Stimulated activated effector memory CD8-positive, alpha-beta T cell treated with anti-CD3 and anti-CD28 coated beads, Interleukin-12 subunit alpha, Interleukin-12 subunit beta, amount 100 ng/mL, for 72 hours (primary cell): ENCODE measurements at regions not wholly inside any gene's neighbourhood (a gene's known extent, or its start where the extent isn't known, plus 50 kb on each side); places are given as distances from the start of the nearest gene placed in this dataset.
"Not testable (repeated sequence)": the region's sequence is repeated elsewhere in the genome, so short reads cannot be mapped to it uniquely, and the experiment has no call there.

ENCODE experiments used
- ATAC-seq: fragments of 150-1000 bp; cut with Tn5 transposase; 2 replicates; pipeline ENCODE4 v1.10.0; 2021
- DNase-seq, 2 donors: peaks; one replicate each; pipeline ENCODE4 v3.0.0; 2021 to 2022; ENCODE audit warnings: low spot score in 2 of 2
- H3K27ac Mint-ChIP-seq: one replicate; pipeline ENCODE4 v1.8.0; 2022; ENCODE audit warnings: mild to moderate bottlenecking, mixed read lengths
- H3K36me3 Mint-ChIP-seq: one replicate; pipeline ENCODE4 v1.8.0; 2022; ENCODE audit warnings: mild to moderate bottlenecking, mixed read lengths
- H3K4me1 Mint-ChIP-seq: one replicate; pipeline ENCODE4 v1.8.0; 2022; ENCODE audit warnings: mixed read lengths
- H3K4me3 Mint-ChIP-seq: one replicate; pipeline ENCODE4 v1.8.0; 2022; ENCODE audit warnings: mild to moderate bottlenecking, mixed read lengths
- H3K9me3 Mint-ChIP-seq: one replicate; pipeline ENCODE4 v1.8.0; 2022; ENCODE audit warnings: mixed read lengths

DNA sequence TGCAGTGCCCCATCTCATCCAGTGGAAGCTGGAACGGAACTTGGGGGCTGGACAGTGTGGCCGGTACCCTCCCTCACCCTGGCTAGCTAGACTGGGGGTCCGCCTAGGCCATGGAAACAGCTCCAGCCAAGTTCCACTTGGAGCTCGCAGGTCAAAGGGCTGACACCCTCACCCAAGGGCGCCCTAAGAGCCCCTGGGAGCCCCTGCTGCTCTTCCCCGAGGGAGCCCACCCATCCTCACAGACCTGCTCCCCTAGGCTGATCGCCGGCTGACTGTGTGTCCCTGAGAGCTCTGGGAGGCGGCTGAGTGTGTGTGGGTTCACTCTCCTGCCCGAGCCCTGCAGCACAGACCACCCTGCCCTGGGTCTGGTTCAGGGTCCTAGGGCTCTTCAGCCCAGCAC lies 118.2 kb upstream of the OTOS start:
- ATAC-seq = no peak
- no peak overlapping the region for H3K4me3 Mint-ChIP-seq
- no peak for DNase-seq
- no peaks in the 10 kb centered on the region for H3K36me3 Mint-ChIP-seq
- H3K9me3 Mint-ChIP-seq = peaks cover 11% of the 10 kb centered on the region
- no peak overlapping the region for H3K27ac Mint-ChIP-seq
- H3K4me1 Mint-ChIP-seq = no peaks in the 10 kb centered on the region

DNA sequence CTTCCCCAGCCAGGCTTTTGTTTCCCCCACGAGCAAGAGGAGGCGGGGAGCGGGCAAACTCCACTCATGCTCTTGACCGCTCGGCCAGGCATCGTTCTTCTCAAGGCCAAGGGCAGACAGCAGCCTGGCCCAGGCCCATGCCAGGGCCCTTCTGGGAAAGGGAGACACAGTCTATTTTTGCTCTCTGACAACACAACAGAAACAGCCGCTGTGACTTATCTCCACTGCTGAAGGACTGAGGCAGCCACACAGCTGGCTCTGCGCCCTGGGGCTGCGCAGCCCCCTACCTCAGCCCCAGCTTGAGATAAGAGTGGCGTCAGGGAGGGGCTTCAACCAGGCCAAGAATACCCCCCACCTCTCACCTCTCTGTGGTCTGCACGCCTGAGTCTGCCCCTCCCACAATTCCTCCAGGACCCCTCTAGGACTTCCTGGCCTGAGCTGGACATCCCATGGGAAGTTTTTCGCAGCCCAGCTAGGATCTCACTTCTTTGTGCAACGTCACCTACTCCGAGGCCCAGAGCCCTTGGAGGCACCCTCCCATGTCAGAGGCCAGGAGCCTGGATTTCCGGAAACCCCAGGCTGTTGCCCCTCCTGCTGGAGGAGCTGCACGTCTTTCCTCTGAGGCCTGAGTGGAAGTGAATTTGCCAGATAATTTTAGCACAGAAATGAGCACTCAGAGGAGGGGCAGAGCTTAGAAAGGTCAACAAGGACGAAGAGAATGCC lies 118.9 kb upstream of the OTOS start:
- ATAC-seq (no peak), DNase-seq (no peak)
- Mint-ChIP-seq H3K36me3 (no peaks in the 10 kb centered on the region), H3K27ac (no peak overlapping the region), H3K4me3 (no peak overlapping the region), H3K4me1 (no peaks in the 10 kb centered on the region), H3K9me3 (peaks cover 13% of the 10 kb centered on the region)

DNA sequence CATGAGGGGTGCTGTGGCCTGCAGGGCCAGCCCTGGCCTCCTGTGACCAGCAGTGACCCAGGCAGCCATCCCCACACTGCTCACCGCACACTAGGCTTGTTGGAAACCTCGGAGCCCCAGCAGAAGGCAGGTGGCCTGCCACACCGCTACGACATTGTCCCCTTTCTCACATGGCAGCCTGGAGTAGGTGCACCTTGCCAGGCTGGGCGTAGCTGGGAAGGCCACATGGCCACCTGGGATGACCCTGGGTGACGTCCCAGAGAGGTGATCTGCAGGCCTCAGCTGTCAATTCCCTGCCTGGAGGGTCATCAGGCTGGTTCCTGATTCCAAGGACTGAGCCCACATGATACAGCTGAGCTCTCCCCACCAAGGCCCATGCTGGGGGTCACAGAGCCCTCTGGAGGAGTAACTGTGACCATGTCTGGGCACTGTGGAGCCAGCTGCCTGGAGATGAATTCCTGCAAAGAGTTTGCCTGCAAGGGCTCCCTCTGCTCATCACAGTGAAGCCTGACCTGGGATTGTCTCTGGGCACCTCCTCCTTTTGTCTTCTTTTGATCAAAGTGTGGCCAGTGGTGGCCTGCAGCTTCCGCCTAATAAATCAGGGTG lies 119.6 kb upstream of the OTOS start:
- no peak for ATAC-seq
- Mint-ChIP-seq H3K27ac (no peak overlapping the region), H3K4me3 (no peak overlapping the region), H3K9me3 (peaks cover 13% of the 10 kb centered on the region), H3K4me1 (no peaks in the 10 kb centered on the region), H3K36me3 (no peaks in the 10 kb centered on the region)
- DNase-seq = no peak

- peaks cover 13% of the 10 kb centered on the region for H3K9me3 Mint-ChIP-seq
- H3K27ac Mint-ChIP-seq = no peak overlapping the region
- DNase-seq = no peak
- H3K36me3 Mint-ChIP-seq = no peaks in the 10 kb centered on the region
- H3K4me1 Mint-ChIP-seq = no peaks in the 10 kb centered on the region
- ATAC-seq = no peak
- H3K4me3 Mint-ChIP-seq = no peak overlapping the region
These were observed 120.2 kb upstream of the OTOS start for GRCh38 chr2:240260664-240261063.

- not testable (repeated sequence) for DNase-seq, H3K36me3 Mint-ChIP-seq, H3K4me3 Mint-ChIP-seq, ATAC-seq, H3K27ac Mint-ChIP-seq, H3K4me1 Mint-ChIP-seq
- H3K9me3 Mint-ChIP-seq = peaks cover 13% of the 10 kb centered on the region
These were observed 122.1 kb upstream of the OTOS start for GRCh38 chr2:240262578-240262977.

- Mint-ChIP-seq H3K27ac (no peak overlapping the region), H3K9me3 (peaks cover 12% of the 10 kb centered on the region)
These were observed 128.9 kb upstream of the OTOS start for GRCh38 chr2:240269380-240269779.

GRCh38 chr2:240269886-240270285 lies 129.4 kb upstream of the OTOS start:
- no peak for ATAC-seq
- Mint-ChIP-seq H3K4me3 (no peak overlapping the region), H3K4me1 (no peaks in the 10 kb centered on the region), H3K27ac (no peak overlapping the region), H3K9me3 (peaks cover 12% of the 10 kb centered on the region), H3K36me3 (no peaks in the 10 kb centered on the region)
- no peak for DNase-seq

More at GRCh38 chr2:240269380-240269779, 128.9 kb upstream of the OTOS start:
- H3K36me3 Mint-ChIP-seq = no peaks in the 10 kb centered on the region
- H3K4me3 Mint-ChIP-seq = no peak overlapping the region
- no peak for DNase-seq
- H3K4me1 Mint-ChIP-seq = no peaks in the 10 kb centered on the region
- no peak for ATAC-seq

- no peak for ATAC-seq
- H3K4me1 Mint-ChIP-seq = no peaks in the 10 kb centered on the region
- no peak overlapping the region for H3K4me3 Mint-ChIP-seq
- peaks cover 12% of the 10 kb centered on the region for H3K9me3 Mint-ChIP-seq
- no peak overlapping the region for H3K27ac Mint-ChIP-seq
- H3K36me3 Mint-ChIP-seq = no peaks in the 10 kb centered on the region
- no peak for DNase-seq
These were observed 131.4 kb upstream of the OTOS start for GRCh38 chr2:240271716-240272341.

GRCh38 chr2:240275386-240275785 lies 134.9 kb upstream of the OTOS start:
- Mint-ChIP-seq H3K4me3 (no peak overlapping the region), H3K9me3 (peaks cover 12% of the 10 kb centered on the region), H3K27ac (no peak overlapping the region), H3K4me1 (no peaks in the 10 kb centered on the region), H3K36me3 (no peaks in the 10 kb centered on the region)
- ATAC-seq (no peak), DNase-seq (no peak)

- no peaks in the 10 kb centered on the region for H3K36me3 Mint-ChIP-seq
- ATAC-seq (no peak), DNase-seq (no peak)
- H3K9me3 Mint-ChIP-seq = peaks cover 10% of the 10 kb centered on the region
- H3K27ac Mint-ChIP-seq = no peak overlapping the region
- H3K4me3 Mint-ChIP-seq = no peak overlapping the region
- H3K4me1 Mint-ChIP-seq = no peaks in the 10 kb centered on the region
These were observed 136.8 kb upstream of the OTOS start for GRCh38 chr2:240277073-240277806.

GRCh38 chr2:240277807-240278522 lies 137.5 kb upstream of the OTOS start:
- no peaks in the 10 kb centered on the region for H3K4me1 Mint-ChIP-seq

GRCh38 chr2:240278661-240279060 lies 138.2 kb upstream of the OTOS start:
- no peak for ATAC-seq
- H3K4me1 Mint-ChIP-seq = no peaks in the 10 kb centered on the region
- H3K4me3 Mint-ChIP-seq = no peak overlapping the region
- DNase-seq = no peak
- H3K9me3 Mint-ChIP-seq = peaks cover 7% of the 10 kb centered on the region
- H3K27ac Mint-ChIP-seq = no peak overlapping the region
- H3K36me3 Mint-ChIP-seq = no peaks in the 10 kb centered on the region

More at GRCh38 chr2:240277807-240278522, 137.5 kb upstream of the OTOS start:
- H3K9me3 Mint-ChIP-seq = peaks cover 6% of the 10 kb centered on the region
- H3K4me3 Mint-ChIP-seq = no peak overlapping the region
- no peak for ATAC-seq
- no peak overlapping the region for H3K27ac Mint-ChIP-seq
- DNase-seq = no peak
- no peaks in the 10 kb centered on the region for H3K36me3 Mint-ChIP-seq

- no peak overlapping the region for H3K4me3 Mint-ChIP-seq
- no peak overlapping the region for H3K27ac Mint-ChIP-seq
- no peaks in the 10 kb centered on the region for H3K36me3 Mint-ChIP-seq
- no peaks in the 10 kb centered on the region for H3K4me1 Mint-ChIP-seq
- no peak for DNase-seq
- ATAC-seq = no peak
- peaks cover 7% of the 10 kb centered on the region for H3K9me3 Mint-ChIP-seq
These were observed 140.2 kb upstream of the OTOS start for GRCh38 chr2:240280621-240281020.

- ATAC-seq = no peak
- Mint-ChIP-seq H3K4me1 (no peaks in the 10 kb centered on the region), H3K4me3 (no peak overlapping the region)
These were observed 144.2 kb upstream of the OTOS start for GRCh38 chr2:240284503-240285259.

More at GRCh38 chr2:240284503-240285259, 144.2 kb upstream of the OTOS start:
- Mint-ChIP-seq H3K27ac (no peak overlapping the region), H3K36me3 (no peaks in the 10 kb centered on the region), H3K9me3 (peaks cover 7% of the 10 kb centered on the region)
- no peak for DNase-seq
